CD4-positive, alpha-beta T cell treated with Interleukin-2 at 100 ng/mL for 4 hours (primary cell): ENCODE measurements at regions not wholly inside any gene's neighbourhood (a gene's known extent, or its start where the extent isn't known, plus 50 kb on each side); places are given as distances from the start of the nearest gene placed in this dataset.
"Not testable (repeated sequence)": the region's sequence is repeated elsewhere in the genome, so short reads cannot be mapped to it uniquely, and the experiment has no call there.

ENCODE experiments used
- DNase-seq: peaks from one replicate; pipeline ENCODE4 v3.0.0-alpha.2; 2020; ENCODE audit warnings: low spot score

DNA sequence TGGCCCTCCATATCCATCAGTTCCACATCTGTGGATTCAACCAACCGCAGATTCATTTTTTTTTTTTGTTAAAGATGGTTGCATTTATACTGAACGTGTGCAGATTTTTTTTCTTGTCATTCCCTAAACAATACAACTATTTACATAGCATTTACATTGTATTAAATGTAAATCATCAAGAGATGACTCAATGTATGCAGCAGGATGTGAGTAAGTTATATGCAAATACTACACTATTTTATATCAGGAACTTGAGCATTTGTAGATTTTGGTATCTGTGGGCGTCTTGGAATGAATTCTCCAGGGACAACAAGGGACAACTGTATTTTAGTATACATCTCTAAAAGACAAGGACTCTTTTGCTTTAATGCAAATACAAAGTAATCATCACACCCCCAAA lies 299.2 kb upstream of the ZNF608 start:
- DNase-seq: no peak

DNA sequence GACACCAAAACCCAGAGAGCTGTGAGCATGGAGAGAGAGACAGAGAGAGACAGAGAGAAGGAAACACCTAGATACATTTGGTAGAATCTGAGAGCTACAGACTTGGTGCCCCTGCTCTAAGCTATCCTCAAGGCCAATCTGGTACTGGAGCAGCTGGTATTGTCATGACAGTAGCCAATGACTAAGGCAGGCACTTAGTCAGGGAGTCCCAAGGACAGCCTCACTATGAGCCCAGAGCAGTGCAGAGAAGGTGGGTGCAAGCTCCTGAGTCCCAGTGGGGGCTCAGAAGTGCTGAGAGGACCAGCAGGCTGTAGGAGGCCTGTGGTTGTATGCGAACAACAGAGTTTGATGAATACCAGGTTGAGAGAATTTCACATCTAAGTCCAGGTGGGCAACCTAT lies 300.4 kb upstream of the ZNF608 start:
- DNase-seq: no peak

DNA sequence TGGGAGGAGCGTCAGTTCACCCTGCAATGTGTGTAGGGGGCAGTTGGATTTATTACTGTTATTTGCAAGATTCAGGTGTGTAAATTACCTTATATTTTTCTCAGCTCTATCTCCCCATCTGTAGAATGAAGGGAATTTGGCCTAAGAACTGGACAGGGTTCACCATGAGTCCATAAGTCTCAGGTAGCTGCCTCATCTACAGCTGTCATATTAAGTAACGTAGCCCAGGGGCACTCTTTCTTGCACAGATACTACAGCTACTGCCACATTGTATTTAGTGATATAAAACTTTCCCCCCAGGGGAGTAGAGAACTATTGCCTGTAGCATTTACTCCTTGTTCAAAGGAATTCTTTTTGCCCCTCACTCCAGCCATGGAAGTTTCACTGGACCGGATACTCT lies 301.4 kb upstream of the ZNF608 start:
- DNase-seq: no peak

DNA sequence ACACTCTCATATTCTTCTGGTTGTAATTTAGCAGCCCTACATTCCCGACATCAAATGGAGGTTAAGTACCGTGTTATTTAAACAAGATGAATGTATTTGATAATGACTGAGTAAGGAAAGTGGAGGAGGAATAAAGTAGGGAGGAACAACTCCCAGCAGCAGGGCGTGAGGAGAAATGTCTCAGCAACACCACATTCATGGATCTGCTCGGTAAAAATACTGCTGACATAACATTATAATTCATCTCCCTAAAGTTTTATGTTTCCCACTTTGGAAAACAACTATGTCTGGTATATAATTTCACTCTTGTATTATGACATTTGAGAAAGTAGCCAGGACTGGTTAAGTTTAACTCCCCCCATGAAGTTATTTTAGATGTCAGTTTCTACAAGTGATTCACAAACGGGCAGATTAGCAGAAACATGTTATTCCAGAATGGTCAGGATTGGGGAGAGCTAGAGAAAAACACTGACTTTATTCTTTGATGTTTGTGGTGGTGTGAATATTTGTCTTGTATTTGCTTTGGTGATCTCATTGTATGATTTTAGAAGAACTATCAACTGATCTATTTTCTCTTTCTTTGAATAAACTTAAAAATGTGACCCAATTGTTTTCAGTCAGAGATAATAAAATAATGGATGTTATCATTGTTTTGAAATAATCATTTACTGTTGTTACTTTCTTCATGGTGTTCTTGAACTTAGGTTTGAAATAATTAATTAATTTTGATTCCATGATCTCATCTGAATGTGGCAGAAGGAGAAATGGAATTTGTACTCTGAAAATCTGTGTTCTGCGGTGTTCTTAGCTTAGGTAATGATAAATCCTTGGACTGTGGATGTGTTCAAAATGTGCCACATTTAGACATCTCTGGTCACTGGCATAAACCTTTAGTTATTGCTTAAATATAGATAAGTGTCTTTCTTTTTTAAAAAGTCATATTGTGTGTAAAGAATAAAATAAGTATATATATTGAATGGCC lies 303.6 kb upstream of the ZNF608 start:
- DNase-seq: no peak

DNA sequence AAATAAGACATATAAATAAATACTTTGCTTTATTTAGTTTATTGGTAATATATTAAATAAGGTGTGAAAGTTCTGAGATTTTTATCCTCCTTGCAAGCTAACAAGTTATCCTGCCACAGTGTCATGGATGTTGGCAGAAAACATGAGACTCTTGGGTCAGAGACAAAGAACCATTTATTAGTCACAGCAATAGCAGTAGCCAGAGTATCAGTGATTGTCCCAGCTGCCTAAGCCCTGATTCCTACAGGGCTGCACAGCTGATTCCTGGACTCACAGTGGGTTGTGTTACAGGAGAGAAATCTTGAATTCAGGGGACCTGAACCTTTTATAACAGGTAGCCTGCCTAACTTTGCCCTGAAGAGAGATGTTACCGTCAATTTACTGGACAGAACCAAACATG lies 304.5 kb upstream of the ZNF608 start:
- no peak for DNase-seq

DNA sequence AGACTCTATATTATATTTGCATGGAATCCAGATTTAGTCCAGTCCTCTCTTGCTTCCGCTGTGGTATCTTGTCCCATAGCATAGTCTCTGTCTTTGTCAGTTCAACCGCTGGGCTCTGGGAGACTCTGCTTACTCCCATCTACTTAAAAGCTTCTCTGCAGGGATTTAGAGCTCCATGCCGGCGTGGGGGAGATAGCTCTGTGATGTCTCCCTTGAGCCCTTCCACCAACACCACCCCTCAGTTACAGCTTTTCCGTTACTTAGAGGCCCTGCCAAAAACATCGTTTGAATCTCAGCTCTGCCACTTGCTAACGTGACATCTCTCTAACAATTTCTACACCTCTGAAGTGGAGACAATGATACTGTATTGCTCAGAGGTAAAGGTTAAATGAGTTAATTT lies 306.1 kb upstream of the ZNF608 start:
- no peak for DNase-seq

DNA sequence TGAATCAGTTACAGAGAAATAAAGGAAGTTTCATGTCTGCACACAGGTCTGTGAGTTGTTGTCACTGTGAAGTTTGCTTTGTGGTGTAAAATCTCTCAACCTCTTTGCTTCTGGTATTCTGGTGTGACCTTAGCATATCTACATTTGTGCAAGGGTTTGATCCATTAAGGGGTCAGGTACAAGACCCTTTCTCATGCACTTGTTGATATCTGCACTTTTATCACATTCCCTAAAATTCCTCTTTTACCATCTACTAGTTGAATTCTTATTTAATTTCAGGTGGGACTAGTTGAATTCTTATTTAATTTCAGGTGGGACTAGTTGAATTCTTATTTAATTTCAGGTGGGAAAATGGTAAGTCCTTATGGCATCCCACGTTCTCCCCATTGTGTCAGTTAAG lies 306.7 kb upstream of the ZNF608 start:
- DNase-seq: no peak

GRCh38 chr5:125054146-125054545 lies 307.7 kb upstream of the ZNF608 start:
- no peak for DNase-seq

- DNase-seq: no peak
Measured at GRCh38 chr5:125056671-125057485, 310.4 kb upstream of the ZNF608 start.

DNA sequence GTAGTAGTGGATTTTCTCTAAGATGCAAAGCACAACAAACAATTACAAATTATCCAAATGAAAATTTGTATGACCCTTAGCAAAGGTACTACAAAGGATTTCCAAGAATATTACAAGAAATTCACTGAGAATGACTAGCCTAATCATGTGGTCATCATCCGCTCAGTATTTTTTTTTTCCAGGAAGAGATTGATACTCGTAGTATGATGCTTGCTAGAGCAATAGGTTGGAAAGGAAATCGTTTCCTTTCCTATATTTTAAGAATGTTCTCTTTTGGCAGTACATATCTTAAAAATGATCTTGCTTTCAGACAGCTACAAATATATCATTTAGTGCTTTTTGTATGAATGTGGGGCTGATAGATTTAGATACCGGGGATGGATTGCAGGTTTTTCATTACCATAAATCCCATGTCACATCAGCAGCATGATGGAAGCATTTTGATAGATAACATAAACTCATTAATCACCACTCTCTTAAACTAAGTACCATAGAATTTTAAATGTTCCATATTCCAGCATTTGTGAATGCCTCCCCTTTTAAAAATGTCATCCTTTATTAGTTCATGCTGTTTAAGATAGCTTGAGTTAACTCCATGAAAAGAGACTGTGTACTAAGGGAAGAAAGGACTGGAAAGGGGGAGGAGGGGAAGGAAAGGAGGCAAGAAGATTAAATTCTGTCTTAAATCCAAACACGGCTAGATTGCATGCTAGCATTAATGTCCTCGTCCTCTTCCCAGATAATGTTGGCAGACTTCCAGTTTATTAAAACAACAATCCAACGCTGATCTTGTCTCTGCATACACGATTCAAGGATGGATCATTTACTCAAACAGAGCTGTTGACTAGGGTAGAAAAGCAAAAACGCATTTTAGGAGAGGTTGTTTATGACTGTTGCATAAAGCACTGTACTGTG lies 311.7 kb upstream of the ZNF608 start:
- DNase-seq: no peak

DNA sequence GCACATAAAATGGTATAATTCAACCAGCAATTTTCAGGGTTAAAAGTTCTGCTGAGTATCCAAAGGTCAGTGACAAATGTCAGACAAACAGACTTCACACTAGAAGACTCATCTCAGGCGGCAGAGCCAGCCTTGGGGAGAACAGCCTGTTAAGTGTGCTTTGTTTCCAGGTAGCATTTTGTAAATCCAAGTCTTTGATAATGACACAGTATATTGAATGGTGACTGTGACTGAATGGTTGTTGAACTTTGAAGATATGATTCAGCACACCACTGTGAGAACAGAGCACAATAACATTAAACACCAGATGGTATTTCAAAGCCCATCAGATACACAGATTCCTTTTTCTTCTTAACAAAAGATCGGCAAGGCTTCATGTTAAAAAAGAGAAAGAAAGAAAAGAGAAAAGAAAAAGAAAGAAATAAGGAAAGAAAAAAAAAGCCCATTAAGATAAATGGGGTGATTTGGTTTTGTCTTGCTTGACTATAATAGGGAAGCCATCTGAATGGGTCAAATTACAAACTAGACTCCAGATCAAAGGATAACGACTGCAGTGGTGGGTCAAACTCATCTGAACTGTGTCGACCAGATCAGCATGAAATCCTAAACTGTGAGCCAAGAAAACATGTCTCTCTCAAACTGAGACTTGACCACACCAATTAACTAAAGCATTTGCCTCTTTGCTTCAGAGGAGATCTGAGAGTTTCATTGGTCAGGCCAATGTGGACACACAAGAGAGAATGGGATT lies 313.0 kb upstream of the ZNF608 start:
- DNase-seq: no peak

DNA sequence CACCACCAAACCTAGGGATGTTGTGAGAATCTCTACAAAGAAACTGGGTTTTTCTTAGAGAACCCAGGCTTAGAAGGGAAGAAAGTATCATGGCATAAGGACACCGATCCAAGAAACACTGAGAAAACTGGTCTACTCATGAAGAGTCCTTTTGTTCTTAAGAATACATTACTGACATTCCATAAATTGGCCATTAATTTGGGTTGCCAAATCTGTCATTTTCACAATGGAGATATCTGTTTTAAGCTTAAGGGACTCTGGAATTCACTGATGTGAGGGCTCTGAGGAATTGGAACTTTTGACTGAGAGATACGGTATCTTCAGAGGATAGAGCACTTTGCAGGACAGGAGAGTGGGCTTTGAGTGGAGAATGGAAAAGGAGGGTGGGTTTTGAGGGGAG lies 315.3 kb upstream of the ZNF608 start:
- no peak for DNase-seq

DNA sequence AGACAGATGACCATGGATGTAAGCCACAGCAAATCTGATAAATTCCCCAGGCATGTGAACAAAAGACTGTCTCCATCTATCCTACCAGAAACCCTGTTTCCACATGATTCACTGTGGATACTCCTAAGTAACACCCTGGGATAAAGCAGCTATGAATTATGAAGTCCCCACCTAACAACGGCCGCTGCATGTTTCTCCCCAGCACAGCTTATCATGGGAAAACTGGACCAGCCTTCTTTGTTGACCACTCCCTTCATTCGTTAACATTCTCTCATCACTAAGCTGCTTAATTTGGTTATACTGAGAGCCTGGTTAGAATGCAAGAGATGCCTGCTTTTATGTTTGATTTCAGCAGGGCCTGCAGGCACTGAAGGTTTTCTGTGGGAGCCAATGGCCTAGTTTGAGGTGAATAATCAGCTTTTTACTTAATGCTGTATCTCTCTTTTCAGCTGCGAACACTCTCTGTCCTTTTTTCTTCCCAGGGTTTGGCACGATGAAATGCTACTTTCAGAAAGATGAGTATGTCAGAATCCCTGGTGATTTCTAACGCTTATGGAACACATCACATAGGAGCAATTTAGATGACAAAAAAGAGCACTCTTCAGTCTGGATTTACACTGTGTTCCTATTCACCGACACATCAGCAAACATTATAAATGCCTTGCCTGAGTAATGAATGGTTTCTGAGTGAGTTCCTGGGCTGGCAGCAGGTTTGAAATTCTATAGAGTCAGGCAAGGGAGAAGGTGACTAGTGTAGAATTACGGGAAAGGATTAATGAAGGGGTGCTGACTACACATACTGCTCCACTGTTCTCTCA lies 318.4 kb upstream of the ZNF608 start:
- no peak for DNase-seq

DNA sequence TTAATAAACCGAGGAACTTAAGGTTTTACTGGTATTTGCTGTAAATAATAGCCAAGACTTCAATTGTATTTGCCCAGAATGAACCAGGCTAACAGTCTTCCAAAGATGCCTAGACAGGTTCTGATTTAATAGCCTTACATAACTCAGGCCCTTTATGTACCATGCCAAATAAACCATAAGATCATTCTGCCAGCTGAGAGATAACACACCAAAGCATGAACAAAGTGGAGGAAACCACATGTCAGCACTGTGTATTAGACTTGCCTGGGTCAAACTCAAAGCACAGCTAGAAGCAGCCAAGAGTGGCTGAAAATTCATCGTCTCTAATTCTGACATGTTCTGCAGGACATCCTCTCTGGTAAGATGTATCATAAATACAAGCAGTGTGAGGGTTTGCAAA lies 319.3 kb upstream of the ZNF608 start:
- DNase-seq: no peak

DNA sequence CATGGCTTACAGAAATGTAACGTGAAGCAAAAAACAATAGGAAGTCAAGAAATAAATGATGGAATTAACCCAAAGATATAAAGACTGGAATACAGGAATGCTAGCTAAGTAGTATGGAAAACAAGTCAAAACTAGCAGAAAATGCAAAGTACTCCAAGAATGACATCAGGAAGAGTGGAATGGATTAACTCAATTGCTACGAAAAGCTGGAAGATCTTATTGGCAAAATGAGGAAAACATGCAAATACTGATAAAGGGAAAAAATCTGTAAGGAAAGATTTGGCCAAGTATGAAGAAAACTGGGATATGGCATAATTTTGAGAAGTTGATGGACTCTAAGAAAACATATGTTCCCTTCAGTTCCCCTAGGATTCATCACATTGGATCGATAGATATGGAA lies 324.5 kb upstream of the ZNF608 start:
- DNase-seq: no peak

DNA sequence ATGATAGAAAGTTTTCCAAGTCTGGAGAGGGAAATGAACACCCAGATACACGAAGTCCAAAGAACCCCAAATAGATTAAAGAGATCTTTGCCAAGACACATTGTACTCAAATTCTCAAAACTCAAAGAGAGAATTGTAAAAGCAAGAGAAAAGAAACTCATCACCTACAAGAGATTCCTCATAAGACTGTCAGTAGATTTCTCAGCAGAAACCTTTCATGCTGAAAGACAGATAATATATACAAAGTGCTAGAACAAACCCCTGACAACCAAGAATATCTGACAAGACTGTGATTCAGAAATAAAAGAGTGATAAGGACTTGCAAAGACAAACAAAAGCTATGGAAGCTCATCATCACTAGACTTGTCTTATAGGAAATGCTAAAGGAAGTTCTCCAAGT lies 326.7 kb upstream of the ZNF608 start:
- DNase-seq: no peak

DNA sequence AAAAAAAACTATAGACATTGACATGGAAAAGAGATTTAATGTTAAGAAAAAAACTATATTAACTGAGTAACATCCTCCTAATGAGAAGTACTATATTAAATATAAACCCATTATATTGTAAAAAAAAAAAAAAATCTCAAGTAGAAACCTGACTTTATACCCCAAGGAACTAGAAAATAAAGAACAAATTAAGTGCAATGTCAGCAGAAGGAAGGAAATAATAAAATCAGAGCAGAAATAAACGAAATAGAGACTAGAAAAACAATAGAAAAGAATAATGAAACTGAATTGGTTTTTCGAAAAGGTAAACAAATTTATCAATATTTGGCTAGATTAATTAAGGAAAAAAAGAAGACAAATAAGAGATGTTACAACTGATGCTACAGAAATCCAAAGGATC lies 329.1 kb upstream of the ZNF608 start:
- no peak for DNase-seq

- not testable (repeated sequence) for DNase-seq
Measured at GRCh38 chr5:125079028-125079427, 332.6 kb upstream of the ZNF608 start.

DNA sequence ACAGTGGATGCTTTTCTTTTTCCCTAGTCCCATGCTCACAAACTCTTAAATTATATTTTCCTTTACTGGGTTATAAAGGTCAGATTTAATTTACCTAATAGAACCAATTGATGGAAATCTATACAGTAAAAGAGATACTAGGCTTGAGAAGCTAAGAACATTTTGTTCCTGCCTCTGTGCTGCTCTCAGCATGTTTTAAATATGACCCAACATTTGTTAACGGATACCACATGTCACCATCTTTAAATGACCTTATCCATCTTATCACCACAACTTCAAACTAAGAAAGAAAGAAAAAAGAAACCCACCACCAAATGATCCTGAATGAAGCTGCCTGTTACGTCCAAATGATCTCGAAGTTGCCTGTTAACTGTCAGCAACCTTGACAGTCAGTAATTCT lies 334.7 kb upstream of the ZNF608 start:
- DNase-seq: no peak

DNA sequence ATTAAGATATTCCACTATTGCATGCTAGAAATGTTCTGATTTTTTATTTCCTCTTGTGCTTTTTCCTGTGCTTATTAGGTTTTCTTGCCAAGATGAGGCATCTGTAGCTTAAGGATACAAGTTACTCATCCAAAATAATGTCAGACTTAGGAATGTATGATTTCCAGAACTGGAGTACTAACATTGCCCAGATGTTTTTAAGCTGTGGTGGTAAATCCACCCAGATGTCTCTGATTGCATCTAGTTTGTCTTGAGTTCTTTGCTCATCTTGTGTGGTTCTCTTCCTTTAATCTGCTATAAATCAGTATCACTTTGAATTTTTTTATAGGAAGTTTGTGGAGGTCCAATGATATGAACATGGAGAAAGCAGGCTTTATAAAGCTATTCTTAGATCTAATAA lies 337.5 kb upstream of the ZNF608 start:
- DNase-seq: no peak
